ENCODE measurements at regions not wholly inside any gene's neighbourhood (a gene's known extent, or its start where the extent isn't known, plus 50 kb on each side); places are given as distances from the start of the nearest gene placed in this dataset.

DNA sequence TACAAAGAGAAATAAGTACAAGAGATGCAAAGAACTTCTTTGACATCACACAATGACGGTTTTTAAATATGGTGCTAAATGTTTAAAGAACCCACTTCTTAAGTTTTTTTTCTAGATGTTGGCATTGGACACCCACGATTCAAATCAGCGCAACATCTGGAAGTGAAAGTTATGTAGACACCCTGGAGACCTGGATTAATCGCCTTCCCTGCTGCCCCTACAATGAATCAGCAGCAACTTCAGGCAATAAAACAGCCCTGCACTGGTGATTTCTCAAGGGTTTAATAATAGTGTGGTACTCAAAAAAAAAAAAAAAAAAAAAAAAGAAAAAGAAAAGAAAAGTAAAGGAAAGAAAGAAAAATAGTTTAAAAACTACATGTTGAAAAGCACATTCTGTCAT, 248.3 kb downstream of the NUF2 start:
- Histone ChIP-seq H3K27ac (ENCODE audit: low read depth, low read length) (no peak overlapping the region), H3K4me2 (ENCODE audit: low read length) (no peak overlapping the region), H3K36me3 (ENCODE audit: insufficient read depth, low read length) (no peaks in the 10 kb centered on the region), H4K20me1 (ENCODE audit: insufficient read depth, low read length) (no peaks in the 10 kb centered on the region), H3K9ac (ENCODE audit: low read length) (no peak overlapping the region), H3K9me3 (ENCODE audit: insufficient read depth, low read depth, low read length) (no peaks in the 10 kb centered on the region), H3K79me2 (ENCODE audit: insufficient read depth, low read length) (no peaks in the 10 kb centered on the region), H3K27me3 (ENCODE audit: insufficient read depth, low read length) (no peaks in the 10 kb centered on the region), H2AFZ (ENCODE audit: low read depth, low read length) (no peak overlapping the region), H3K4me3 (ENCODE audit: insufficient read depth, low read depth, low read length) (no peak overlapping the region), H3K4me1 (ENCODE audit: insufficient read depth, low read length) (no peaks in the 10 kb centered on the region)
- no peak for DNase-seq (ENCODE audit: low read depth)
- Mint-ChIP-seq H3K36me3 (ENCODE audit: low read depth, unreplicated experiment) (no peaks in the 10 kb centered on the region), H3K27me3 (ENCODE audit: low read depth, unreplicated experiment) (no peaks in the 10 kb centered on the region), H3K9me3 (ENCODE audit: unreplicated experiment) (no peaks in the 10 kb centered on the region), H3K4me1 (ENCODE audit: low read depth, unreplicated experiment) (peaks cover 3% of the 10 kb centered on the region), H3K4me3 (ENCODE audit: unreplicated experiment) (no peak overlapping the region), H3K27ac (ENCODE audit: unreplicated experiment) (no peak overlapping the region)
- TF ChIP-seq, protein P1, sequence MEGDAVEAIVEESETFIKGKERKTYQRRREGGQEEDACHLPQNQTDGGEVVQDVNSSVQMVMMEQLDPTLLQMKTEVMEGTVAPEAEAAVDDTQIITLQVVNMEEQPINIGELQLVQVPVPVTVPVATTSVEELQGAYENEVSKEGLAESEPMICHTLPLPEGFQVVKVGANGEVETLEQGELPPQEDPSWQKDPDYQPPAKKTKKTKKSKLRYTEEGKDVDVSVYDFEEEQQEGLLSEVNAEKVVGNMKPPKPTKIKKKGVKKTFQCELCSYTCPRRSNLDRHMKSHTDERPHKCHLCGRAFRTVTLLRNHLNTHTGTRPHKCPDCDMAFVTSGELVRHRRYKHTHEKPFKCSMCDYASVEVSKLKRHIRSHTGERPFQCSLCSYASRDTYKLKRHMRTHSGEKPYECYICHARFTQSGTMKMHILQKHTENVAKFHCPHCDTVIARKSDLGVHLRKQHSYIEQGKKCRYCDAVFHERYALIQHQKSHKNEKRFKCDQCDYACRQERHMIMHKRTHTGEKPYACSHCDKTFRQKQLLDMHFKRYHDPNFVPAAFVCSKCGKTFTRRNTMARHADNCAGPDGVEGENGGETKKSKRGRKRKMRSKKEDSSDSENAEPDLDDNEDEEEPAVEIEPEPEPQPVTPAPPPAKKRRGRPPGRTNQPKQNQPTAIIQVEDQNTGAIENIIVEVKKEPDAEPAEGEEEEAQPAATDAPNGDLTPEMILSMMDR (IDR thresholded peaks at IDR 0.05; ENCODE audit: insufficient read depth, low read depth, low read length): no peak
- no peak for TF ChIP-seq EZH2 (IDR thresholded peaks at IDR 0.05; ENCODE audit: insufficient read depth, low read length)
- FAIRE-seq: no peak

DNA sequence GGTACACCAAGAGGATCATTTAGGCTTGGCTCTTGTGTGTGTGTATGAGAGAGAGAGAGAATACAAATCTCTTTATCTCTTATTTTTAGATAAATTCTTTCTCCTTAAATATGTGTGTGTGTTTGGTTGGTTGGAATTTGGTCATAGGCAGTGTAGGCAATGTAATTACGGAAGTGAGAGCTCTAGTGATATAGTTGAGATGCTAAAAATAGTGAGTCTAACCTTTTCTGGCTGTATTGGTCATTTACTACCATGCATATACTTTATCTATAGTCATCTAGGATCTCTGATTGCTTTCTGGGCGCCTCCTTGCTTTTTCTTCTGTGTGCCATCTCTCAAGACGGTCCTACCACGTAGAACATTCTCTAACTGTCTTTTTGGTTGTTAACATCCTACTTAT, 250.2 kb downstream of the NUF2 start:
- TF ChIP-seq EZH2 (IDR thresholded peaks at IDR 0.05; ENCODE audit: insufficient read depth, low read length): no peak
- TF ChIP-seq, protein P1 (IDR thresholded peaks at IDR 0.05; ENCODE audit: insufficient read depth, low read depth, low read length): no peak
- Histone ChIP-seq H3K27ac (ENCODE audit: low read depth, low read length) (no peak overlapping the region), H3K4me3 (ENCODE audit: insufficient read depth, low read depth, low read length) (no peak overlapping the region), H3K9ac (ENCODE audit: low read length) (no peak overlapping the region), H3K79me2 (ENCODE audit: insufficient read depth, low read length) (no peaks in the 10 kb centered on the region), H3K4me2 (ENCODE audit: low read length) (no peak overlapping the region), H3K27me3 (ENCODE audit: insufficient read depth, low read length) (no peaks in the 10 kb centered on the region), H3K36me3 (ENCODE audit: insufficient read depth, low read length) (no peaks in the 10 kb centered on the region), H3K4me1 (ENCODE audit: insufficient read depth, low read length) (no peaks in the 10 kb centered on the region), H2AFZ (ENCODE audit: low read depth, low read length) (no peak overlapping the region), H4K20me1 (ENCODE audit: insufficient read depth, low read length) (no peaks in the 10 kb centered on the region), H3K9me3 (ENCODE audit: insufficient read depth, low read depth, low read length) (no peaks in the 10 kb centered on the region)
- H3K36me3 Mint-ChIP-seq (ENCODE audit: low read depth, unreplicated experiment): no peaks in the 10 kb centered on the region
- no peak overlapping the region for H3K27ac Mint-ChIP-seq (ENCODE audit: unreplicated experiment)
- DNase-seq (ENCODE audit: low read depth): no peak
- H3K27me3 Mint-ChIP-seq (ENCODE audit: low read depth, unreplicated experiment): no peaks in the 10 kb centered on the region
- no peaks in the 10 kb centered on the region for H3K9me3 Mint-ChIP-seq (ENCODE audit: unreplicated experiment)
- no peaks in the 10 kb centered on the region for H3K4me1 Mint-ChIP-seq (ENCODE audit: low read depth, unreplicated experiment)
- no peak for FAIRE-seq
- H3K4me3 Mint-ChIP-seq (ENCODE audit: unreplicated experiment): no peak overlapping the region

DNA sequence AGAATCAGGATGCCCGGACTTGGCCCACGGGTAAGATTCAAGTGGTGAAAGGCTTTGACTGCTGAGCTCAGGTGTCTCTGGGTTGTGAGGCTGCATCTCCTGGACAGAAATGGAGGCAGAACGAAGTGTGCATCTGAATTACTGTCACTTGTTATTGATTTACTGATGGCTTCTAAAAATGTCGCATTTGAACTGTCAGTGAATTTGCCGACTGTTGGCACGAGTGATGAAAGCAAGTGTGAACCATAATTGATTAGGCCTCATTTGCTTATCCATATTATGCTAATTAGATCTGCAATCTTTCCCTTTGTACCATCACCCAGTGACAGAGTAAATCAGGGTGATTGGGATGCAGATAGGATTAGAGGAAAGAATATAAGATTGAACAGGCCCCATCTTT, 252.4 kb downstream of the NUF2 start:
- DNase-seq (ENCODE audit: low read depth): no peak
- Histone ChIP-seq H3K36me3 (ENCODE audit: insufficient read depth, low read length) (no peaks in the 10 kb centered on the region), H3K4me3 (ENCODE audit: insufficient read depth, low read depth, low read length) (no peak overlapping the region)

More for the DNA sequence above, 252.4 kb downstream of the NUF2 start:
- Mint-ChIP-seq H3K27me3 (ENCODE audit: low read depth, unreplicated experiment) (no peaks in the 10 kb centered on the region), H3K27ac (ENCODE audit: unreplicated experiment) (no peak overlapping the region), H3K4me3 (ENCODE audit: unreplicated experiment) (no peak overlapping the region), H3K36me3 (ENCODE audit: low read depth, unreplicated experiment) (no peaks in the 10 kb centered on the region), H3K9me3 (ENCODE audit: unreplicated experiment) (no peaks in the 10 kb centered on the region), H3K4me1 (ENCODE audit: low read depth, unreplicated experiment) (no peaks in the 10 kb centered on the region)
- FAIRE-seq: no peak
- Histone ChIP-seq H4K20me1 (ENCODE audit: insufficient read depth, low read length) (no peaks in the 10 kb centered on the region), H3K9me3 (ENCODE audit: insufficient read depth, low read depth, low read length) (no peaks in the 10 kb centered on the region), H2AFZ (ENCODE audit: low read depth, low read length) (no peak overlapping the region), H3K4me2 (ENCODE audit: low read length) (no peak overlapping the region), H3K27ac (ENCODE audit: low read depth, low read length) (no peak overlapping the region), H3K27me3 (ENCODE audit: insufficient read depth, low read length) (no peaks in the 10 kb centered on the region), H3K4me1 (ENCODE audit: insufficient read depth, low read length) (no peaks in the 10 kb centered on the region), H3K9ac (ENCODE audit: low read length) (no peak overlapping the region), H3K79me2 (ENCODE audit: insufficient read depth, low read length) (no peaks in the 10 kb centered on the region)
- no peak for TF ChIP-seq EZH2 (IDR thresholded peaks at IDR 0.05; ENCODE audit: insufficient read depth, low read length)
- TF ChIP-seq, protein P1 (IDR thresholded peaks at IDR 0.05; ENCODE audit: insufficient read depth, low read depth, low read length): no peak

Data from astrocyte (in vitro differentiated cells and primary cell).